ENCODE measurements at regions not wholly inside any gene's neighbourhood (a gene's known extent, or its start where the extent isn't known, plus 50 kb on each side); places are given as distances from the start of the nearest gene placed in this dataset.

DNA sequence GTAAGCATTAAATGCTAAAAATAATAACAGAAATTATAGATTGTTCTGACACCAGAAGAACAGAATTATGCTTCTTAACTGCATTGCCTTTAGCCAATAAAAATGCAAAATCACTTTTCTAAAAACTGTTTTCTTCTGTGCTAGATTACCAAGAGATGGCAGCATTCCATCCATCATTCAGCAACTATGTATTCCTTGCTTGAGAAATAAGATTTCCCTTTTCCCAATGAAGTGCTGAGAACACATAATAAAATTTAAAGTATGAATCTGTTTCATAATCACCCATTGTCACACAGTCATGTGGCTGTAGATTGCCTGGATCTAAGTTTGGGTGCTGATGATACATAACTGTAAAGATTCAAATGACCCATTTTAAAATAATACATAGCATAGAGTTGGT, 504.2 kb downstream of the TDRD15 start:
- TF ChIP-seq, protein P1, sequence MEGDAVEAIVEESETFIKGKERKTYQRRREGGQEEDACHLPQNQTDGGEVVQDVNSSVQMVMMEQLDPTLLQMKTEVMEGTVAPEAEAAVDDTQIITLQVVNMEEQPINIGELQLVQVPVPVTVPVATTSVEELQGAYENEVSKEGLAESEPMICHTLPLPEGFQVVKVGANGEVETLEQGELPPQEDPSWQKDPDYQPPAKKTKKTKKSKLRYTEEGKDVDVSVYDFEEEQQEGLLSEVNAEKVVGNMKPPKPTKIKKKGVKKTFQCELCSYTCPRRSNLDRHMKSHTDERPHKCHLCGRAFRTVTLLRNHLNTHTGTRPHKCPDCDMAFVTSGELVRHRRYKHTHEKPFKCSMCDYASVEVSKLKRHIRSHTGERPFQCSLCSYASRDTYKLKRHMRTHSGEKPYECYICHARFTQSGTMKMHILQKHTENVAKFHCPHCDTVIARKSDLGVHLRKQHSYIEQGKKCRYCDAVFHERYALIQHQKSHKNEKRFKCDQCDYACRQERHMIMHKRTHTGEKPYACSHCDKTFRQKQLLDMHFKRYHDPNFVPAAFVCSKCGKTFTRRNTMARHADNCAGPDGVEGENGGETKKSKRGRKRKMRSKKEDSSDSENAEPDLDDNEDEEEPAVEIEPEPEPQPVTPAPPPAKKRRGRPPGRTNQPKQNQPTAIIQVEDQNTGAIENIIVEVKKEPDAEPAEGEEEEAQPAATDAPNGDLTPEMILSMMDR (IDR thresholded peaks at IDR 0.05; ENCODE audit: insufficient read depth, low read length, poor library complexity, severe bottlenecking): no peak
- no peak for TF ChIP-seq EZH2phosphoT487 (conservative IDR thresholded peaks at IDR 0.05; ENCODE audit: low read length)
